GM23338 (cell line): ENCODE measurements at regions not wholly inside any gene's neighbourhood (a gene's known extent, or its start where the extent isn't known, plus 50 kb on each side); places are given as distances from the start of the nearest gene placed in this dataset.

ENCODE experiments used
- ATAC-seq: fragments of 200-7000 bp; cut with Tn5 transposase; 3 replicates; pipeline ENCODE4 v1.9.1; 2020
- DNase-seq: peaks from one replicate; pipeline ENCODE4 v3.0.0-alpha.2; 2015; ENCODE audit warnings: low spot score
- H2AFZ ChIP-seq: fragments of 200-600 bp; sonication (generic); 2 replicates; pipeline ENCODE4 v1.8.0; 2016; ENCODE audit warnings: antibody characterized with exemption, mild to moderate bottlenecking, moderate library complexity
- H3F3A ChIP-seq: fragments of 200-600 bp; sonication (generic); replicated peaks from 2 replicates; pipeline ENCODE4 v1.8.0; 2017; ENCODE audit warnings: antibody characterized with exemption, mixed run types, low read depth
- H3K27ac ChIP-seq: fragments of 200-600 bp; sonication (generic); 2 replicates; pipeline ENCODE4 v1.6.1; 2016; ENCODE audit warnings: low read depth
- H3K27me3 ChIP-seq: fragments of 200-600 bp; sonication (generic); 2 replicates; pipeline ENCODE4 v1.8.0; 2016; ENCODE audit warnings: mild to moderate bottlenecking, mixed run types, moderate library complexity; ENCODE audit not compliant: insufficient read depth
- H3K36me3 ChIP-seq: fragments of 200-600 bp; sonication (generic); 2 replicates; pipeline ENCODE4 v1.8.0; 2016; ENCODE audit warnings: mild to moderate bottlenecking; ENCODE audit not compliant: insufficient read depth
- H3K4me1 ChIP-seq: fragments of 200-600 bp; sonication (generic); 2 replicates; pipeline ENCODE4 v1.8.0; 2016; ENCODE audit warnings: mild to moderate bottlenecking, moderate library complexity; ENCODE audit not compliant: insufficient read depth
- H3K4me2 ChIP-seq: fragments of 200-600 bp; sonication (generic); 2 replicates; pipeline ENCODE4 v1.7.1; 2017; ENCODE audit warnings: mixed run types
- H3K4me3 ChIP-seq: fragments of 200-600 bp; sonication (generic); 2 replicates; pipeline ENCODE4 v1.6.1; 2016; ENCODE audit warnings: mixed run types
- H3K79me2 ChIP-seq: fragments of 200-600 bp; sonication (generic); replicated peaks from 2 replicates; pipeline ENCODE4 v1.8.0; 2017; ENCODE audit warnings: mild to moderate bottlenecking; ENCODE audit not compliant: insufficient read depth
- H3K9me2 ChIP-seq: fragments of 200-600 bp; sonication (generic); 2 replicates; pipeline ENCODE4 v1.8.0; 2017; ENCODE audit not compliant: insufficient read depth
- H4K20me1 ChIP-seq: fragments of 200-600 bp; sonication (generic); replicated peaks from 2 replicates; pipeline ENCODE4 v1.8.0; 2017; ENCODE audit warnings: mild to moderate bottlenecking; ENCODE audit not compliant: insufficient read depth
- H3K27ac Mint-ChIP-seq: 2 replicates; pipeline ENCODE4 v1.8.0; 2020; ENCODE audit warnings: inconsistent platforms, mild to moderate bottlenecking, moderate library complexity, mixed read lengths
- H3K27me3 Mint-ChIP-seq: 3 replicates; pipeline ENCODE4 v1.8.0; 2022; ENCODE audit warnings: low read depth, mild to moderate bottlenecking, moderate library complexity, mixed read lengths, inconsistent platforms; ENCODE audit not compliant: insufficient read depth, poor library complexity
- H3K36me3 Mint-ChIP-seq: 3 replicates; pipeline ENCODE4 v1.8.0; 2021; ENCODE audit warnings: low read depth, mild to moderate bottlenecking, inconsistent platforms, moderate library complexity, mixed read lengths
- H3K4me1 Mint-ChIP-seq: 3 replicates; pipeline ENCODE4 v1.8.0; 2020; ENCODE audit warnings: mild to moderate bottlenecking, inconsistent platforms, mixed read lengths
- H3K4me3 Mint-ChIP-seq: 3 replicates; pipeline ENCODE4 v1.8.0; 2021; ENCODE audit warnings: moderate library complexity, mild to moderate bottlenecking, inconsistent platforms, mixed read lengths
- H3K9me3 Mint-ChIP-seq: 3 replicates; pipeline ENCODE4 v1.8.0; 2020; ENCODE audit warnings: moderate library complexity, mild to moderate bottlenecking, inconsistent platforms, mixed read lengths
- EZH2 ChIP-seq: fragments of 200-600 bp; sonication (generic); IDR thresholded peaks from one replicate; pipeline ENCODE4 v1.8.0; 2017; ENCODE audit warnings: antibody characterized with exemption, mild to moderate bottlenecking, low read depth; ENCODE audit not compliant: unreplicated experiment
- JUNB ChIP-seq: IDR thresholded peaks from one replicate; pipeline ENCODE4 v1.6.1; 2016; ENCODE audit warnings: antibody characterized with exemption; ENCODE audit not compliant: unreplicated experiment
- TF ChIP-seq, protein P1 (sequence below): fragments of 250-450 bp; sonication (Bioruptor Pico); IDR thresholded peaks from 2 replicates; pipeline ENCODE4 v1.5.0; 2020; ENCODE audit warnings: mild to moderate bottlenecking, moderate library complexity

DNA sequence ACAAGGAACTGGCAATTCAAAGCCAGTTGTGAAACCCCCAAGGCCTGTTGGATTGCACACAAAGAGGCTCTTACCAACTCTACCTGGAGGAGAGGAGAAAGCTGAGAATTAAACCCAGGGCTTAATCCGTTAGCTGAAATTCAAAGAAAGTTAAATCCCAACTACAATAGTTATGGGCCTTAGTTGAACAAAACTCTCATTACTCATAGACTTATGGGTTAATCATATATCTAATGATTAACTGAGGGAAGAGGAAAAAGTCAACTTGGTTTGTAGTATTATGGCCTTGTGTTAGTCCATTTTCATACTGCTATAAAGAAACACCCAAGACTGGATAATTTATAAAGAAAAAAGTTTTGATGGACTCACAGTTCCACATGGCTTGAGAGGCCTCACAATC lies 838.2 kb upstream of the ADGRL2 start:
- H3K27me3 ChIP-seq, result no peaks in the 10 kb centered on the region
- ATAC-seq, result no peak
- H3K27me3 Mint-ChIP-seq, result no peaks in the 10 kb centered on the region

More for the DNA sequence above, 838.2 kb upstream of the ADGRL2 start:
- no peak overlapping the region for H3K4me3 Mint-ChIP-seq
- H3K36me3 Mint-ChIP-seq, result no peaks in the 10 kb centered on the region
- no peak for DNase-seq
- H3K4me1 ChIP-seq, result no peaks in the 10 kb centered on the region
- H2AFZ ChIP-seq, result no peak overlapping the region
- no peaks in the 10 kb centered on the region for H3K36me3 ChIP-seq
- H3K4me2 ChIP-seq, result no peak overlapping the region
- no peaks in the 10 kb centered on the region for H4K20me1 ChIP-seq
- H3K9me2 ChIP-seq, result no peaks in the 10 kb centered on the region; the same call in 1 of the 2 replicates
- no peaks in the 10 kb centered on the region for H3K79me2 ChIP-seq
- no peak overlapping the region for H3K4me3 ChIP-seq
- no peak overlapping the region for H3K27ac ChIP-seq
- peaks cover 3% of the 10 kb centered on the region; the same call in 1 of the 3 replicates for H3K4me1 Mint-ChIP-seq
- TF ChIP-seq EZH2 (no peak), JUNB (no peak)
- TF ChIP-seq, protein P1, sequence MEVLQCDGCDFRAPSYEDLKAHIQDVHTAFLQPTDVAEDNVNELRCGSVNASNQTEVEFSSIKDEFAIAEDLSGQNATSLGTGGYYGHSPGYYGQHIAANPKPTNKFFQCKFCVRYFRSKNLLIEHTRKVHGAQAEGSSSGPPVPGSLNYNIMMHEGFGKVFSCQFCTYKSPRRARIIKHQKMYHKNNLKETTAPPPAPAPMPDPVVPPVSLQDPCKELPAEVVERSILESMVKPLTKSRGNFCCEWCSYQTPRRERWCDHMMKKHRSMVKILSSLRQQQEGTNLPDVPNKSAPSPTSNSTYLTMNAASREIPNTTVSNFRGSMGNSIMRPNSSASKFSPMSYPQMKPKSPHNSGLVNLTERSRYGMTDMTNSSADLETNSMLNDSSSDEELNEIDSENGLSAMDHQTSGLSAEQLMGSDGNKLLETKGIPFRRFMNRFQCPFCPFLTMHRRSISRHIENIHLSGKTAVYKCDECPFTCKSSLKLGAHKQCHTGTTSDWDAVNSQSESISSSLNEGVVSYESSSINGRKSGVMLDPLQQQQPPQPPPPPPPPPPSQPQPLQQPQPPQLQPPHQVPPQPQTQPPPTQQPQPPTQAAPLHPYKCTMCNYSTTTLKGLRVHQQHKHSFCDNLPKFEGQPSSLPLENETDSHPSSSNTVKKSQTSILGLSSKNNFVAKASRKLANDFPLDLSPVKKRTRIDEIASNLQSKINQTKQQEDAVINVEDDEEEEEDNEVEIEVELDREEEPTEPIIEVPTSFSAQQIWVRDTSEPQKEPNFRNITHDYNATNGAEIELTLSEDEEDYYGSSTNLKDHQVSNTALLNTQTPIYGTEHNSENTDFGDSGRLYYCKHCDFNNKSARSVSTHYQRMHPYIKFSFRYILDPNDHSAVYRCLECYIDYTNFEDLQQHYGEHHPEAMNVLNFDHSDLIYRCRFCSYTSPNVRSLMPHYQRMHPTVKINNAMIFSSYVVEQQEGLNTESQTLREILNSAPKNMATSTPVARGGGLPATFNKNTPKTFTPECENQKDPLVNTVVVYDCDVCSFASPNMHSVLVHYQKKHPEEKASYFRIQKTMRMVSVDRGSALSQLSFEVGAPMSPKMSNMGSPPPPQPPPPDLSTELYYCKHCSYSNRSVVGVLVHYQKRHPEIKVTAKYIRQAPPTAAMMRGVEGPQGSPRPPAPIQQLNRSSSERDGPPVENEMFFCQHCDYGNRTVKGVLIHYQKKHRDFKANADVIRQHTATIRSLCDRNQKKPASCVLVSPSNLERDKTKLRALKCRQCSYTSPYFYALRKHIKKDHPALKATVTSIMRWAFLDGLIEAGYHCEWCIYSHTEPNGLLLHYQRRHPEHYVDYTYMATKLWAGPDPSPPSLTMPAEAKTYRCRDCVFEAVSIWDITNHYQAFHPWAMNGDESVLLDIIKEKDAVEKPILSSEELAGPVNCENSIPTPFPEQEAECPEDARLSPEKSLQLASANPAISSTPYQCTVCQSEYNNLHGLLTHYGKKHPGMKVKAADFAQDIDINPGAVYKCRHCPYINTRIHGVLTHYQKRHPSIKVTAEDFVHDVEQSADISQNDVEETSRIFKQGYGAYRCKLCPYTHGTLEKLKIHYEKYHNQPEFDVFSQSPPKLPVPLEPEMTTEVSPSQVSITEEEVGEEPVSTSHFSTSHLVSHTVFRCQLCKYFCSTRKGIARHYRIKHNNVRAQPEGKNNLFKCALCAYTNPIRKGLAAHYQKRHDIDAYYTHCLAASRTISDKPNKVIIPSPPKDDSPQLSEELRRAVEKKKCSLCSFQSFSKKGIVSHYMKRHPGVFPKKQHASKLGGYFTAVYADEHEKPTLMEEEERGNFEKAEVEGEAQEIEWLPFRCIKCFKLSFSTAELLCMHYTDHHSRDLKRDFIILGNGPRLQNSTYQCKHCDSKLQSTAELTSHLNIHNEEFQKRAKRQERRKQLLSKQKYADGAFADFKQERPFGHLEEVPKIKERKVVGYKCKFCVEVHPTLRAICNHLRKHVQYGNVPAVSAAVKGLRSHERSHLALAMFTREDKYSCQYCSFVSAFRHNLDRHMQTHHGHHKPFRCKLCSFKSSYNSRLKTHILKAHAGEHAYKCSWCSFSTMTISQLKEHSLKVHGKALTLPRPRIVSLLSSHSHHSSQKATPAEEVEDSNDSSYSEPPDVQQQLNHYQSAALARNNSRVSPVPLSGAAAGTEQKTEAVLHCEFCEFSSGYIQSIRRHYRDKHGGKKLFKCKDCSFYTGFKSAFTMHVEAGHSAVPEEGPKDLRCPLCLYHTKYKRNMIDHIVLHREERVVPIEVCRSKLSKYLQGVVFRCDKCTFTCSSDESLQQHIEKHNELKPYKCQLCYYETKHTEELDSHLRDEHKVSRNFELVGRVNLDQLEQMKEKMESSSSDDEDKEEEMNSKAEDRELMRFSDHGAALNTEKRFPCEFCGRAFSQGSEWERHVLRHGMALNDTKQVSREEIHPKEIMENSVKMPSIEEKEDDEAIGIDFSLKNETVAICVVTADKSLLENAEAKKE, result no peak
- H3K9me3 Mint-ChIP-seq, result no peaks in the 10 kb centered on the region
- H3F3A ChIP-seq, result no peaks in the 10 kb centered on the region
- H3K27ac Mint-ChIP-seq, result no peak overlapping the region
